Thoracic aorta (tissue), 2 donors: ENCODE measurements at regions not wholly inside any gene's neighbourhood (a gene's known extent, or its start where the extent isn't known, plus 50 kb on each side); places are given as distances from the start of the nearest gene placed in this dataset.

ENCODE experiments used
- ATAC-seq: fragments of 150-250 bp; one replicate; pipeline ENCODE4 v1.8.0; 2017; ENCODE audit warnings: low read depth; ENCODE audit not compliant: insufficient number of reproducible peaks, low FRiP score
- DNase-seq: peaks from one replicate; pipeline ENCODE4 v3.0.0-alpha.2; 2020; ENCODE audit warnings: low spot score
- H3K27ac ChIP-seq, 2 donors: fragments of 200-600 bp; sonication (generic); 1 replicate in 1 of 2; 2 replicates in 1 of 2; pipeline ENCODE4 v1.5.1; 2016; ENCODE audit warnings: mild to moderate bottlenecking in 2 of 2, moderate library complexity in 2 of 2
- H3K27me3 ChIP-seq: fragments of 200-600 bp; sonication (generic); replicated peaks from 2 replicates; pipeline ENCODE4 v1.6.0; 2016; ENCODE audit warnings: mild to moderate bottlenecking; ENCODE audit not compliant: insufficient read depth
- H3K36me3 ChIP-seq: fragments of 200-600 bp; sonication (generic); one replicate; pipeline ENCODE4 v1.5.1; 2016
- H3K4me1 ChIP-seq, 2 donors: fragments of 200-600 bp; sonication (generic); 1 replicate in 1 of 2; 2 replicates in 1 of 2; pipeline versions ENCODE4 v1.5.1 to v1.6.0; 2016; ENCODE audit warnings: low read depth in 2 of 2, mild to moderate bottlenecking in 1 of 2; ENCODE audit not compliant: control insufficient read depth in 1 of 2
- H3K4me3 ChIP-seq: fragments of 200-600 bp; sonication (generic); 2 replicates; pipeline ENCODE4 v1.5.1; 2016; ENCODE audit warnings: mild to moderate bottlenecking
- H3K9me3 ChIP-seq: fragments of 200-600 bp; sonication (generic); 2 replicates; pipeline ENCODE4 v1.5.1; 2016
- CTCF ChIP-seq: fragments of 200-600 bp; sonication (generic); IDR thresholded peaks from one replicate; pipeline ENCODE4 v1.5.1; 2019; ENCODE audit warnings: antibody characterized with exemption

DNA sequence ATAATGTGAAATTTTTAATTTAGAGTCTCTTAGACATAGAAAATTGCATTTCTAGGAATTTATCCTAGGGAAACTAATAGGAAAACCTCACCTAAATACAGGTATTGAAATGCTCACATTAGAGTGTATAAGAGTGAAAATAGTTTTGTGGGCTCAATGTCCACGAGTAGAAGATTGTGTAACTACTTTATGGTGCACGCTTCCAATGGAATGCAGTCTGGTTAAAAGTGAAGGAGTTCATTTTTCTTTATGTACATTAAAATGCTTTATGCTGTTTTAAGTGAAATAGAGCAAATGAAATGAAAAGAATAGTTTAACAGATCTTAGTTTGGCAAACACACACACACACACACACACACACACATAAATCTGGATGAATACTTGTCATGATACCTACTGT is 278.2 kb downstream of the USP25 start:
- Histone ChIP-seq H3K4me1 (no peaks in the 10 kb centered on the region), H3K36me3 (no peaks in the 10 kb centered on the region), H3K4me3 (no peak overlapping the region), H3K9me3 (peaks cover 5% of the 10 kb centered on the region), H3K27me3 (no peaks in the 10 kb centered on the region), H3K27ac (no peak overlapping the region)
- no peak for TF ChIP-seq CTCF
- no peak for ATAC-seq
- DNase-seq = no peak

- Histone ChIP-seq H3K36me3 (no peaks in the 10 kb centered on the region), H3K4me3 (no peak overlapping the region), H3K4me1 (no peaks in the 10 kb centered on the region), H3K27ac (no peak overlapping the region), H3K27me3 (no peaks in the 10 kb centered on the region), H3K9me3 (peaks cover 5% of the 10 kb centered on the region)
- ATAC-seq (no peak), DNase-seq (no peak)
- TF ChIP-seq CTCF = no peak
Measured at GRCh38 chr21:16011719-16012118, 281.9 kb downstream of the USP25 start.

GRCh38 chr21:16013570-16013969 is 283.8 kb downstream of the USP25 start:
- Histone ChIP-seq H3K36me3 (no peaks in the 10 kb centered on the region), H3K4me1 (no peaks in the 10 kb centered on the region), H3K4me3 (no peak overlapping the region), H3K27me3 (no peaks in the 10 kb centered on the region), H3K27ac (no peak overlapping the region), H3K9me3 (peaks cover 5% of the 10 kb centered on the region)
- ATAC-seq (no peak), DNase-seq (no peak)
- TF ChIP-seq CTCF = no peak

- Histone ChIP-seq H3K36me3 (no peaks in the 10 kb centered on the region), H3K27me3 (no peaks in the 10 kb centered on the region), H3K4me3 (no peak overlapping the region), H3K9me3 (no peaks in the 10 kb centered on the region), H3K27ac (no peak overlapping the region), H3K4me1 (no peaks in the 10 kb centered on the region)
- no peak for DNase-seq
- ATAC-seq = no peak
- TF ChIP-seq CTCF = no peak
Measured at GRCh38 chr21:16020878-16021277, 291.1 kb downstream of the USP25 start.

DNA sequence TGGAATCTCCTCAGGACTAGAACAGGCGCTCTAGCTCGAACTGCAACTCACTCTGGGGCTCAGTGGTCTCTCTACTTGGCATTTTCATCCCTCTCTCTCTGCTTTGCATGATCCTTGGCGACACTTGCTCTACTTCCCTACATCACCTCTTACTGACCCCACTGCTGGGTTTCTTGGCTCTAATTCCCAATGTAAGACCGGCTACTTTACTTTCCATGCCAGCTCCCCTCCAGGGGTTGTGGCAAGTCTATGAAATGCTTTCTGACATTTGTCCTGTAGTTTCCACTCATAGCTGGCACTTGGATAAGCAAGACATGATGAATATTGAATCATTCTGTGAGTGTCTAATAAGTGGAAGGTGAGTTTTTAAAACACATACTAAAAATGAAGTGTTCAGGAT is 292.3 kb downstream of the USP25 start:
- ATAC-seq (no peak), DNase-seq (no peak)
- Histone ChIP-seq H3K4me3 (no peak overlapping the region), H3K36me3 (no peaks in the 10 kb centered on the region), H3K27ac (no peak overlapping the region), H3K27me3 (no peaks in the 10 kb centered on the region), H3K9me3 (no peaks in the 10 kb centered on the region), H3K4me1 (no peaks in the 10 kb centered on the region)
- TF ChIP-seq CTCF = no peak
